Liver (tissue), 8 donors: ENCODE measurements at regions not wholly inside any gene's neighbourhood (a gene's known extent, or its start where the extent isn't known, plus 50 kb on each side); places are given as distances from the start of the nearest gene placed in this dataset.

Experiments used
- DNase-seq: peaks from one replicate; pipeline ENCODE4 v3.0.0-alpha.2; 2017; ENCODE audit warnings: low spot score
- H3K27ac ChIP-seq, 2 donors: one replicate each; pipeline ENCODE4 v1.7.0; 2013; ENCODE audit warnings: inconsistent platforms in 2 of 2, low read length in 2 of 2, control low read depth in 1 of 2, low read depth in 1 of 2, mild to moderate bottlenecking in 1 of 2
- H3K27me3 ChIP-seq, 4 donors: one replicate each; pipeline versions ENCODE4 v1.6.1 to v1.7.0; 2013; ENCODE audit warnings: low read length in 3 of 4, inconsistent platforms in 1 of 4, mild to moderate bottlenecking in 1 of 4, moderate library complexity in 1 of 4; ENCODE audit not compliant: control insufficient read depth in 4 of 4, insufficient read depth in 4 of 4
- H3K36me3 ChIP-seq, 4 donors: one replicate each; pipeline versions ENCODE4 v1.6.1 to v1.7.0; 2013; ENCODE audit warnings: low read length in 3 of 4, mild to moderate bottlenecking in 3 of 4, low read depth in 1 of 4, moderate library complexity in 1 of 4; ENCODE audit not compliant: control insufficient read depth in 4 of 4, insufficient read depth in 3 of 4
- H3K4me1 ChIP-seq, 4 donors: one replicate each; pipeline versions ENCODE4 v1.6.1 to v1.7.0; 2013; ENCODE audit warnings: low read length in 3 of 4, mild to moderate bottlenecking in 3 of 4, moderate library complexity in 1 of 4; ENCODE audit not compliant: control insufficient read depth in 4 of 4, insufficient read depth in 4 of 4
- H3K4me3 ChIP-seq, 3 donors: one replicate each; pipeline versions ENCODE4 v1.6.1 to v1.7.0; 2013; ENCODE audit warnings: low read length in 3 of 3, control low read depth in 1 of 3, low read depth in 1 of 3, mild to moderate bottlenecking in 1 of 3
- H3K9ac ChIP-seq, 2 donors: one replicate each; pipeline ENCODE4 v1.7.0; 2013; ENCODE audit warnings: low read length in 2 of 2, mild to moderate bottlenecking in 2 of 2, moderate library complexity in 2 of 2, control low read depth in 1 of 2, low read depth in 1 of 2
- H3K9me3 ChIP-seq, 4 donors: one replicate each; pipeline versions ENCODE4 v1.6.1 to v1.7.0; 2013; ENCODE audit warnings: low read length in 3 of 4; ENCODE audit not compliant: control insufficient read depth in 4 of 4
- ATF3 ChIP-seq: IDR thresholded peaks from 2 replicates; pipeline ENCODE4 v1.6.1; 2016; ENCODE audit warnings: antibody characterized with exemption
- CTCF ChIP-seq: fragments of 150-350 bp; IDR thresholded peaks from 2 replicates; pipeline ENCODE4 v1.5.1; 2017; ENCODE audit warnings: improper control_type of control experiment, low read depth, low read length; ENCODE audit not compliant: missing input control
- FOXA1 ChIP-seq: IDR thresholded peaks from 2 replicates; pipeline ENCODE4 v1.6.1; 2016; ENCODE audit warnings: antibody characterized with exemption
- FOXA2 ChIP-seq: IDR thresholded peaks from 2 replicates; pipeline ENCODE4 v1.6.1; 2016; ENCODE audit warnings: antibody characterized with exemption
- HNF4A ChIP-seq, 2 donors: conservative IDR thresholded peaks; 2 replicates each; pipeline ENCODE4 v1.6.1; 2016; ENCODE audit warnings: antibody characterized with exemption in 2 of 2, mild to moderate bottlenecking in 2 of 2
- HNF4G ChIP-seq: IDR thresholded peaks from 2 replicates; pipeline ENCODE4 v1.6.1; 2016; ENCODE audit warnings: antibody characterized with exemption
- JUND ChIP-seq, 2 donors: IDR thresholded peaks; 2 replicates each; pipeline ENCODE4 v1.6.1; 2016; ENCODE audit warnings: antibody characterized with exemption in 2 of 2
- MAX ChIP-seq: IDR thresholded peaks from 2 replicates; pipeline ENCODE4 v1.6.1; 2016; ENCODE audit warnings: antibody characterized with exemption
- NR2F2 ChIP-seq: IDR thresholded peaks from 2 replicates; pipeline ENCODE4 v1.6.1; 2016; ENCODE audit warnings: antibody characterized with exemption
- RAD21 ChIP-seq, 2 donors: IDR thresholded peaks; 2 replicates each; pipeline ENCODE4 v1.6.1; 2016; ENCODE audit warnings: antibody characterized with exemption in 2 of 2, mild to moderate bottlenecking in 2 of 2
- REST ChIP-seq: IDR thresholded peaks from 2 replicates; pipeline ENCODE4 v1.6.1; 2016; ENCODE audit warnings: antibody characterized with exemption, mild to moderate bottlenecking
- RXRA ChIP-seq, 2 donors: IDR thresholded peaks; 2 replicates each; pipeline ENCODE4 v1.6.1; 2017 to 2018; ENCODE audit warnings: antibody characterized with exemption in 2 of 2, mild to moderate bottlenecking in 1 of 2
- SP1 ChIP-seq: IDR thresholded peaks from 2 replicates; pipeline ENCODE4 v1.6.1; 2018; ENCODE audit warnings: antibody characterized with exemption, mild to moderate bottlenecking
- TAF1 ChIP-seq: conservative IDR thresholded peaks from 2 replicates; pipeline ENCODE4 v1.6.1; 2016; ENCODE audit warnings: antibody characterized with exemption, mild to moderate bottlenecking
- YY1 ChIP-seq: IDR thresholded peaks from 2 replicates; pipeline ENCODE4 v1.6.1; 2016; ENCODE audit warnings: antibody characterized with exemption, mild to moderate bottlenecking
- ZBTB33 ChIP-seq: IDR thresholded peaks from 2 replicates; pipeline ENCODE4 v1.6.1; 2016; ENCODE audit warnings: antibody characterized with exemption
- WGBS: extraction: QIAGEN DNeasy Blood & Tissue Kit; methylation state at CpG from one replicate; pipeline ENCODE4 v1.1.7; 2013; 5-methylcytosine and 5-hydroxymethylcytosine counted together
- donor health status: healthy.
- donor health status: healthy.
- donor health status: healthy.
- donor health status: healthy.
- donor health status: healthy.

GRCh38 chr9:89943309-89943708 is 338.5 kb downstream of the GADD45G start:
- DNase-seq: no peak
- WGBS: 97% methylated on average over 2 of the region's 2 CpGs
- no peaks in the 10 kb centered on the region for H3K27me3 ChIP-seq

More at GRCh38 chr9:89943309-89943708, 338.5 kb downstream of the GADD45G start:
- Histone ChIP-seq H3K9me3 (no peaks in the 10 kb centered on the region), H3K4me1 (no peaks in the 10 kb centered on the region), H3K27ac (no peak overlapping the region), H3K4me3 (no peak overlapping the region), H3K9ac (no peak overlapping the region), H3K36me3 (no peaks in the 10 kb centered on the region)
- TF ChIP-seq MAX (no peak), HNF4A (conservative IDR thresholded peaks at IDR 0.05) (no peak), FOXA2 (no peak), ATF3 (no peak), RXRA (IDR thresholded peaks at IDR 0.05) (no peak), ZBTB33 (no peak), RAD21 (IDR thresholded peaks at IDR 0.05) (no peak), YY1 (no peak), NR2F2 (no peak), CTCF (no peak), REST (no peak), TAF1 (no peak), JUND (IDR thresholded peaks at IDR 0.05) (no peak), HNF4G (no peak), SP1 (no peak), FOXA1 (no peak)
